ENCODE measurements at regions not wholly inside any gene's neighbourhood (a gene's known extent, or its start where the extent isn't known, plus 50 kb on each side); places are given as distances from the start of the nearest gene placed in this dataset.

DNA sequence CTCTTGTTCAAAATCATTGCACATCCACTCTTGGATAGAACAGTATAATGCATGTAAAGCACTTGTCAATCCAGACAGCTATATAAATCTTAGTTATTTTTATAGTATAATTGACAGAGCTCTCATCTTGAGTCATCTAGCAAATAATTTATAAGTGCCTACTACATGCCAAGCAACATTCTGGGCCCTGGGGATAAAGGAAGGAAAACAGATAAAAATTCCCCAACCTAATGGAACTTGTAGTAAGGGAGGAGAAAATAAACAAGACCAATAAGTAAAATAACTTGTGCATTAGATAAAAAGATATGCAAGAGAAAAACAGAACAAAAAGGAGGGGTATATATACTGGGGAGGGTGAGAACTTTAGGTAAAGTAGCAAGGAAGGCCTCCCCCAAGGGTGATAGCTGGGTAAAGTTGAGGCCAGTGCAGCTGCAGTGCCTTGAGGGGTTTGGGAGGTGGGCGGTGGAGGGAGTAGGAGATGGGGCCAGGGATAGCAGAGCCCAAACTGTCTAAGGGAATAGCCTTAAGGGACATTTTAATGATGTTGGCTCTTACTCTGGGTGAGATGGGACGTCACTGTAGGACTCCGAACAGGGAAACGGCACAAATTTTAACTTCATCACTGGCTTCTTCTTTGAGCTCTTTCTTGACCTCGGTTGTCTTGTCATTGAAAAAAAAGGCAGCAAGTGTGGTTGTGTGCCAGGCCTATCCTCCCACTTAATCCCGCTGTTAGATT lies 79.3 kb upstream of the SEC61G start:
- Histone ChIP-seq H3K4me1 (ENCODE audit: low read depth) (no peaks in the 10 kb centered on the region), H3K4me3 (no peak overlapping the region), H3K9me3 (ENCODE audit: low read depth) (no peaks in the 10 kb centered on the region), H3K27ac (no peak overlapping the region), H3K36me3 (no peaks in the 10 kb centered on the region), H3K27me3 (no peaks in the 10 kb centered on the region)
- DNase-seq (ENCODE audit: low read depth in 1 of 2, low spot score in 1 of 2): no peak
- TF ChIP-seq, protein P1, sequence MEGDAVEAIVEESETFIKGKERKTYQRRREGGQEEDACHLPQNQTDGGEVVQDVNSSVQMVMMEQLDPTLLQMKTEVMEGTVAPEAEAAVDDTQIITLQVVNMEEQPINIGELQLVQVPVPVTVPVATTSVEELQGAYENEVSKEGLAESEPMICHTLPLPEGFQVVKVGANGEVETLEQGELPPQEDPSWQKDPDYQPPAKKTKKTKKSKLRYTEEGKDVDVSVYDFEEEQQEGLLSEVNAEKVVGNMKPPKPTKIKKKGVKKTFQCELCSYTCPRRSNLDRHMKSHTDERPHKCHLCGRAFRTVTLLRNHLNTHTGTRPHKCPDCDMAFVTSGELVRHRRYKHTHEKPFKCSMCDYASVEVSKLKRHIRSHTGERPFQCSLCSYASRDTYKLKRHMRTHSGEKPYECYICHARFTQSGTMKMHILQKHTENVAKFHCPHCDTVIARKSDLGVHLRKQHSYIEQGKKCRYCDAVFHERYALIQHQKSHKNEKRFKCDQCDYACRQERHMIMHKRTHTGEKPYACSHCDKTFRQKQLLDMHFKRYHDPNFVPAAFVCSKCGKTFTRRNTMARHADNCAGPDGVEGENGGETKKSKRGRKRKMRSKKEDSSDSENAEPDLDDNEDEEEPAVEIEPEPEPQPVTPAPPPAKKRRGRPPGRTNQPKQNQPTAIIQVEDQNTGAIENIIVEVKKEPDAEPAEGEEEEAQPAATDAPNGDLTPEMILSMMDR (IDR thresholded peaks at IDR 0.05; ENCODE audit: low read depth, low read length): no peak

DNA sequence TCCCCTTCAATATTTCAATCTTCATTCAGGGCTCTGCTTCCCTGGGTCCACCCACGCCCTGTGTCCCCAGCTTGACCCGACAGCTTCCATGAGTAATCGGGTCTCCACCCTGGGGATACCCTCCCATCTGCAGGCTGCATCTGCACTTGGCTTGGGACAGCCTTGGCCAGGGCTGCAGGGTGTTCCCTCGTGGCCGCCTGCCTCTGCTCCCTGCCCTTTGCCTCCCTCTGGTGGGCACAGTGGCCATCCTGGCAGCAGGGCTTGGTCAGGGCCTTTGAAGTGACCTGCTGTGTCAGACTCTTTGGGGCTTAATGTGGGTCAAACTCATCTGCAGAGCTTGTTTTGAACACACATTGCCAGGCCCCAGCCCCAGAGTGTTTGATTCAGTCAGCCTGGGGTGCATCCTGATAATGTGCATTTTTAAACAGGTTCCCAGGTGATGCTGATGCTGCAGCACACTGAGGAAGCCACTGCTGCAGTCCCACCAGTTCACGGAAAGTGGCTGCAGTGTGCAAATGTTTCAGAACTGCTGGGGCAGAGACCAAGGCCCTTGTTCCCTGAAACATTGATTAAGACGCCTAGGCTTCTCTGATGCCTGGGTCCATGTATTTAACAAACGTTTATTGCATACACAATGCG lies 80.7 kb upstream of the SEC61G start:
- Histone ChIP-seq H3K27me3 (no peaks in the 10 kb centered on the region), H3K27ac (no peak overlapping the region), H3K36me3 (no peaks in the 10 kb centered on the region), H3K4me3 (no peak overlapping the region), H3K4me1 (ENCODE audit: low read depth) (no peaks in the 10 kb centered on the region), H3K9me3 (ENCODE audit: low read depth) (no peaks in the 10 kb centered on the region)
- TF ChIP-seq, protein P1 (IDR thresholded peaks at IDR 0.05; ENCODE audit: low read depth, low read length): peak; percentile 73
- DNase-seq (ENCODE audit: low read depth in 1 of 2, low spot score in 1 of 2): peak; percentile 29 to 57

DNA sequence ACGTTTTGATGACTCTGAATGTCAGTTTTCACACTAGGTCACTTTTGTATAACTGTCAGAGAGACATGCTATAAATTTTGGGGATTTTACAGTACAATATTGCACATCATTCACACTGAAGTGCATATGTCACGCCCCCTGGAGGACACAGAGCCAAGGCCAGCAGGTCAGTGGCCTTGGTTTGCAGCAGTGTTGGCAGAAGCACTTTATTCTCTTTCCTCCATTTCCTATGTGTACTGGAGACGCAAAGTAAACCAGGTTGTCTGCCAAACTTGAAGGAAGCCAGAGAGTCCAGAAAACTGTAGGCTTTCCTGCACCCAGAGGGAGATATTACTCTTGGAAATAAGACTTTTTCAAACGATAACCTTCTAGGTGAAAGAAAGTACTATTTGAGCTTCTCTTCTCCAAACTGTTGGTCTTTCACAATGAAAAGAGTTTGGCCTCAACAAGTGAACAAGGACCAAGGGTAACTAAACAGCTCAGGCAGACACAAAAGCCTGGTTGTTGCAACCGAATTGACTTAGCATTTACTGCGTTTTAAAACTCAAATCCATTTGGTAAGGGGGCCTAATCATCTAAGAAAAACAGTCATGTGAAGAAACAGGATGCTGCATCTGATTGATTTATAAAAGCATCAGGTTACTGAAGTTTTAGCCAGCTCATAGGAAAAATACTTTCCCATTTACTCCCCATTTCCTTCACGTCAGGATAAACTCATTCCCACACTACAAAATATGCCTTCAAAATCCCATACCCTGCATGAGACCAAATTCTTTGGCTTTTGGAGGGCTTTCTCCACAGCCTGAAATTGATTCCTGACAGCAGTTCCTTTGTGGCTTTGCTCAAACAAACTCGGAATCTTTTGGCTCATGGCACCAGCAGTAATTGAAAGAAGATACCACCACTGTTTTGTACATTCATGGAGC lies 83.0 kb upstream of the SEC61G start:
- no peaks in the 10 kb centered on the region for H3K9me3 ChIP-seq (ENCODE audit: low read depth)
- H3K27ac ChIP-seq: no peak overlapping the region
- no peak overlapping the region for H3K4me3 ChIP-seq
- TF ChIP-seq, protein P1 (IDR thresholded peaks at IDR 0.05; ENCODE audit: low read depth, low read length): peak; percentile 42
- H3K4me1 ChIP-seq (ENCODE audit: low read depth): no peaks in the 10 kb centered on the region
- H3K36me3 ChIP-seq: no peaks in the 10 kb centered on the region
- no peaks in the 10 kb centered on the region for H3K27me3 ChIP-seq
- peak; percentile 34 to 36 for DNase-seq (ENCODE audit: low read depth in 1 of 2, low spot score in 1 of 2)

DNA sequence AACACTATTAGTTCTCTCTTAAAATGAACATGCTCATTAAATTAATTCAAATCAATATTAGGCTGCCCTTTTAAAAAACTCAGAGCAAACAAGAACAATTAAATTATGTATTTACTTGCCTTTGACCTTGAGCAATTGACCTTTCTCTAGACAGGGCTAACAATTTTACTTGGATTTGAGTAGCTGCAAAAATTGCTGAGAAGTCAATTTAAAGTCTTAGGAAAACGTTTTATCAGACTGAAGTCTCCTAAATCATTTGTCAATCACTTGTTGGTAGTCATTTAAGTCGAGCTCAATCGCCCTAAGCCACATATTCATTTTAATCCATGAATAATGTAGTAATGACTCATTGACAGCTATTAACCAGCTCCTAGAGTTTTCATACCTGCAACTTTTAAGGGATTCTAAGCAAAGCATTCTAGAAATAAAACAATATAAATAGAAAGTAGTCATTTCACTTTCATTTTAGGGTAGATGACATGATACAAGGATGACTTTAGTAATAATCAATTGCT lies 84.9 kb upstream of the SEC61G start:
- no peak for DNase-seq (ENCODE audit: low read depth in 1 of 2, low spot score in 1 of 2)
- Histone ChIP-seq H3K9me3 (ENCODE audit: low read depth) (no peaks in the 10 kb centered on the region), H3K36me3 (no peaks in the 10 kb centered on the region), H3K4me3 (no peak overlapping the region), H3K4me1 (ENCODE audit: low read depth) (no peaks in the 10 kb centered on the region), H3K27ac (no peak overlapping the region), H3K27me3 (no peaks in the 10 kb centered on the region)
- TF ChIP-seq, protein P1 (IDR thresholded peaks at IDR 0.05; ENCODE audit: low read depth, low read length): no peak

DNA sequence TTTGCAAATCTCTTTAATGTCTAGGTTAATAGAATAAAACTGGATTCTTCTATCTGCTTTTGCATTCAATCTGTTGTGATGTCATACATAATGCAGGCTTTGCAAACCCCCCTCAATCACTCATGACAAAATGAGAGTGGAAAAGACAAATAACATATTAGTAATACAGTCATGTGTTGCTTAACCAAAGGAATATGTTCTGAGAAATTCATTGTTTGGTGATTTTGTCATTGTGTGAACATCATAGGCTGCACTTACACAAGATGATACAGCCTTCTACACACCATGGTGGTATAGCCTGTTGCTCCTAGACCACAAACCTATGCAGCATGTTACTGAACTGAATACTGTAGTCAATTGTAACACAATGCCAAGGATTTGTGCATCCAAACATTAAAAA lies 87.3 kb upstream of the SEC61G start:
- Histone ChIP-seq H3K36me3 (no peaks in the 10 kb centered on the region), H3K27ac (no peak overlapping the region), H3K9me3 (ENCODE audit: low read depth) (no peaks in the 10 kb centered on the region), H3K4me3 (no peak overlapping the region), H3K27me3 (no peaks in the 10 kb centered on the region), H3K4me1 (ENCODE audit: low read depth) (no peaks in the 10 kb centered on the region)
- no peak for DNase-seq (ENCODE audit: low read depth in 1 of 2, low spot score in 1 of 2)
- TF ChIP-seq, protein P1 (IDR thresholded peaks at IDR 0.05; ENCODE audit: low read depth, low read length): no peak

Data from cardiac muscle cell (in vitro differentiated cells and primary cell).